GM19372 (cell line): ENCODE measurements at regions not wholly inside any gene's neighbourhood (a gene's known extent, or its start where the extent isn't known, plus 50 kb on each side); places are given as distances from the start of the nearest gene placed in this dataset.

Experiments
- ATAC-seq: cut with Tn5 transposase; IDR thresholded peaks from one replicate; pipeline ENCODE4 v1.9.1; 2021; ENCODE audit warnings: mild to moderate bottlenecking, low read depth, moderate library complexity; ENCODE audit not compliant: unreplicated experiment

GRCh38 chr5:8366266-8366665, 497.3 kb downstream of the MTRR start:
- ATAC-seq = no peak

GRCh38 chr5:8376478-8376877, 507.5 kb downstream of the MTRR start:
- ATAC-seq = no peak

GRCh38 chr5:8381972-8382371, 513.0 kb downstream of the MTRR start:
- no peak for ATAC-seq

- no peak for ATAC-seq
These were observed 513.5 kb downstream of the MTRR start for GRCh38 chr5:8382456-8382855.

GRCh38 chr5:8383616-8384015, 514.7 kb downstream of the MTRR start:
- ATAC-seq = no peak

- no peak for ATAC-seq
These were observed 517.9 kb downstream of the MTRR start for GRCh38 chr5:8386719-8387288.

- no peak for ATAC-seq
These were observed 523.0 kb downstream of the MTRR start for GRCh38 chr5:8391911-8392310.

GRCh38 chr5:8393240-8393639, 524.3 kb downstream of the MTRR start:
- ATAC-seq = no peak

- no peak for ATAC-seq
These were observed 526.0 kb downstream of the MTRR start for GRCh38 chr5:8394965-8395364.

- no peak for ATAC-seq
These were observed 527.3 kb downstream of the MTRR start for GRCh38 chr5:8396246-8396645.

- no peak for ATAC-seq
These were observed 527.8 kb downstream of the MTRR start for GRCh38 chr5:8396756-8397155.

GRCh38 chr5:8399471-8399870, 530.5 kb downstream of the MTRR start:
- ATAC-seq = no peak

- no peak for ATAC-seq
These were observed 539.3 kb downstream of the MTRR start for GRCh38 chr5:8408258-8408657.

- no peak for ATAC-seq
These were observed 541.7 kb downstream of the MTRR start for GRCh38 chr5:8410618-8411017.

GRCh38 chr5:8413975-8414374, 545.0 kb downstream of the MTRR start:
- ATAC-seq = no peak

- no peak for ATAC-seq
These were observed 548.5 kb downstream of the MTRR start for GRCh38 chr5:8417316-8418048.

GRCh38 chr5:8418049-8418426, 549.1 kb downstream of the MTRR start:
- ATAC-seq = no peak

- no peak for ATAC-seq
These were observed 561.1 kb downstream of the MTRR start for GRCh38 chr5:8429778-8430758.

GRCh38 chr5:8434501-8434900, 565.6 kb downstream of the MTRR start:
- no peak for ATAC-seq

- ATAC-seq = no peak
These were observed 568.0 kb downstream of the MTRR start for GRCh38 chr5:8436924-8437323.

GRCh38 chr5:8445139-8445538, 576.2 kb downstream of the MTRR start:
- no peak for ATAC-seq
